ENCODE measurements at regions not wholly inside any gene's neighbourhood (a gene's known extent, or its start where the extent isn't known, plus 50 kb on each side); places are given as distances from the start of the nearest gene placed in this dataset.

DNA sequence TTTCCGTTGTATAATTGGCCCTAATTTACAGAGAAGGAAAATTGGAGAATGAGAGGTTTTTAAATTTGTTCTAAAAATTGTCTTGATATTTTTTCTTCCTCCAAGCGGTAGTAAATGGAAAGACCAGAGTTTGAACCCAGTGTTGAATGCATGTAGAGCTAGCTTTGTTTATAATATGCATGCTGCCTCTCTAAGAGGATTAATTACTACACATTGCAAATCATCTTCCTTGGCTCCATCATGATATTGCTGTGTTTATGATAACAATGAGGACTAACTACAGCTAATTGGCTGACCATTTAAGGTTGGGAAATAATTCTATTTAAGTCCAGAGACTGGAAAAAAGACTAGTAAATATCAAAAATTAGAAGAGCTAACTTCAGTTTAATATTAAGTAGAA is 338.5 kb downstream of the PLK2 start:
- TF ChIP-seq, protein P1, sequence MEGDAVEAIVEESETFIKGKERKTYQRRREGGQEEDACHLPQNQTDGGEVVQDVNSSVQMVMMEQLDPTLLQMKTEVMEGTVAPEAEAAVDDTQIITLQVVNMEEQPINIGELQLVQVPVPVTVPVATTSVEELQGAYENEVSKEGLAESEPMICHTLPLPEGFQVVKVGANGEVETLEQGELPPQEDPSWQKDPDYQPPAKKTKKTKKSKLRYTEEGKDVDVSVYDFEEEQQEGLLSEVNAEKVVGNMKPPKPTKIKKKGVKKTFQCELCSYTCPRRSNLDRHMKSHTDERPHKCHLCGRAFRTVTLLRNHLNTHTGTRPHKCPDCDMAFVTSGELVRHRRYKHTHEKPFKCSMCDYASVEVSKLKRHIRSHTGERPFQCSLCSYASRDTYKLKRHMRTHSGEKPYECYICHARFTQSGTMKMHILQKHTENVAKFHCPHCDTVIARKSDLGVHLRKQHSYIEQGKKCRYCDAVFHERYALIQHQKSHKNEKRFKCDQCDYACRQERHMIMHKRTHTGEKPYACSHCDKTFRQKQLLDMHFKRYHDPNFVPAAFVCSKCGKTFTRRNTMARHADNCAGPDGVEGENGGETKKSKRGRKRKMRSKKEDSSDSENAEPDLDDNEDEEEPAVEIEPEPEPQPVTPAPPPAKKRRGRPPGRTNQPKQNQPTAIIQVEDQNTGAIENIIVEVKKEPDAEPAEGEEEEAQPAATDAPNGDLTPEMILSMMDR (IDR thresholded peaks at IDR 0.05): no peak
- no peak for TF ChIP-seq POLR2A (IDR thresholded peaks at IDR 0.05)
